ENCODE measurements at regions not wholly inside any gene's neighbourhood (a gene's known extent, or its start where the extent isn't known, plus 50 kb on each side); places are given as distances from the start of the nearest gene placed in this dataset.
"Not testable (repeated sequence)": the region's sequence is repeated elsewhere in the genome, so short reads cannot be mapped to it uniquely, and the experiment has no call there.

GRCh38 chr1:157312082-157312812 lies 174.1 kb upstream of the ETV3 start:
- in situ Hi-C loops (cut with HindIII; ENCODE audit: low sequenced_read_pairs), result no loop called here

GRCh38 chr1:157311730-157312081 lies 173.5 kb upstream of the ETV3 start:
- no peak for DNase-seq (ENCODE audit: low read depth)

More at GRCh38 chr1:157312082-157312812, 174.1 kb upstream of the ETV3 start:
- no peak for DNase-seq (ENCODE audit: low read depth)
- no peak for TF ChIP-seq CTCF (IDR thresholded peaks at IDR 0.05; ENCODE audit: low read depth, low read length, missing control alignments)
- H3K4me3 ChIP-seq (ENCODE audit: low read depth, low read length), result no peak overlapping the region

DNA sequence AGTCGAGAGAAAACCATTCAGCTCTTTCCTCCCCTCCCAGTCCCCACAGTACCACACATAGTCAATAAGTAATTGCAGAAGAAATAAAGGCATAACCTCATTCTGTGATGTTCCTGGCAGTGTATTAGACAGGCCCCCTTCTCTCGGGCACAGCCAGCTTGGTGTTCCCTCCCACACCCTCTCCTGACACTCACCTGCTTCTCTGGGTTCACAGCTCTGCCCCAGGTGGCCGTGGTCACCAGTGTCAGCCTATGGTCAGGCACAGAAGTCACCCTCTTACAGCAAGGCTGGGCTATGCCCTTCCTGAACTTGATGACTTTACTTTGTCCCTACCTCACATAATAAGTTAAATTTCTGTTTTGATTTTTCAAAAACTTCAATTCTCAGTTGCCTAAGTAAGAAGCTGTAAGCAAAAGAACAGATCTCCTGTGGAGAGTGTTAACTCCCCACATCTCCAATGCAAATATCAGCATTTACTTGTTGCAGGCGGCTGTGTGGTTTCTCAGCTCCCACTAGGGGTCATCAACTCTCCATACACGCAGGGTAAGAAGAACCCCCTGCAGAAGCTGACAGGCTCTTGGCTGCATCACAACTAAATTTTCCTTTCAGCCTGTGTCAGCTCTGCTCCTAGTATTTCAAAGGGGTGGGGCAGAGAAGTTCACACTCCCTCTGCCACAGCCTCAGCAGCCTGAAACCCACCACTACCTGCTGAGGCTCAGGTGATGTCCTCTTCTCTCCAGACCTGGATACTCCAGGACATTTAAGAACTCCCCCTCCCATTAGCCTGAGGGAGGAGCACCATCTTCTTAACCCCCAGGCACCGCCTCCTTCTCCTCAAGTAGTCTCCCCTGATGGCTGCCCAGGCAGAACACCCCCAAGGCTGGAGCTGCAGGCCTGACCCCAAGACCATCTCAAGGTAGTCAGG lies 172.9 kb upstream of the ETV3 start:
- TF ChIP-seq CTCF (IDR thresholded peaks at IDR 0.05; ENCODE audit: low read depth, low read length, missing control alignments), result peak; percentile 40
- in situ Hi-C loops (cut with HindIII; ENCODE audit: low sequenced_read_pairs); H3K4me3 ChIP-seq (ENCODE audit: low read depth, low read length): not testable (repeated sequence)
- DNase-seq (ENCODE audit: low read depth), result peak; percentile 61

More at GRCh38 chr1:157311730-157312081, 173.5 kb upstream of the ETV3 start:
- TF ChIP-seq CTCF (IDR thresholded peaks at IDR 0.05; ENCODE audit: low read depth, low read length, missing control alignments), result no peak
- H3K4me3 ChIP-seq (ENCODE audit: low read depth, low read length), result no peak overlapping the region
- in situ Hi-C loops (cut with HindIII; ENCODE audit: low sequenced_read_pairs), result no loop called here

GRCh38 chr1:157310401-157310800 lies 172.2 kb upstream of the ETV3 start:
- in situ Hi-C loops (cut with HindIII; ENCODE audit: low sequenced_read_pairs), result no loop called here
- peak; percentile 71 for DNase-seq (ENCODE audit: low read depth)
- TF ChIP-seq CTCF (IDR thresholded peaks at IDR 0.05; ENCODE audit: low read depth, low read length, missing control alignments), result no peak
- no peak overlapping the region for H3K4me3 ChIP-seq (ENCODE audit: low read depth, low read length)

DNA sequence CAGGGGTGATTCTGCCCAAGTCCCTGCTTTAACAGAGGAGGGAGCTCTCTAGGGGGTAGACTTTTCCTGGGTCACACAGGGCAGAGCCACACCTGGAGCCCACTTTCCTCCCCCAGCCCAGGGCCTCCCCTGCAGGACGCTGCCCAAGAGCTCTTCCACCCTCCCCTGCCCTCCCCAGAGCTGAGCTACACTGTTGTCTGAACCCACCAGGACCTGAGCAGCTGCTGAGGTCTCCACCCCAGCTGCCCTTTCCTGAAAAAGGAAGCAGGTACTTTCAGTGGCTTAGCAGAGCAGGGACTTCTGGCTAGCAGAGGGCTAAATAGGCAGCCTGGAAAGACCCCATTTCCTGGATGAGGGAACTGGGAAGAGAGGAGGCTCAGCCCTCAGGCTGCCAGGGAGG lies 169.3 kb upstream of the ETV3 start:
- no peak for TF ChIP-seq CTCF (IDR thresholded peaks at IDR 0.05; ENCODE audit: low read depth, low read length, missing control alignments)
- DNase-seq (ENCODE audit: low read depth), result no peak
- in situ Hi-C loops (cut with HindIII; ENCODE audit: low sequenced_read_pairs), result no loop called here
- no peak overlapping the region for H3K4me3 ChIP-seq (ENCODE audit: low read depth, low read length)

- in situ Hi-C loops (cut with HindIII; ENCODE audit: low sequenced_read_pairs), result no loop called here
- no peak for DNase-seq (ENCODE audit: low read depth)
- no peak overlapping the region for H3K4me3 ChIP-seq (ENCODE audit: low read depth, low read length)
- TF ChIP-seq CTCF (IDR thresholded peaks at IDR 0.05; ENCODE audit: low read depth, low read length, missing control alignments), result no peak
These were observed 168.7 kb upstream of the ETV3 start for GRCh38 chr1:157306896-157307295.
